ENCODE measurements at regions not wholly inside any gene's neighbourhood (a gene's known extent, or its start where the extent isn't known, plus 50 kb on each side); places are given as distances from the start of the nearest gene placed in this dataset.

- H3K9me3 ChIP-seq = no peaks in the 10 kb centered on the region
- no peak for TF ChIP-seq CTCF (IDR thresholded peaks at IDR 0.05 in 4 of 5, conservative IDR thresholded peaks at IDR 0.05 in 1 of 5)
- no peak for TF ChIP-seq POLR2A (IDR thresholded peaks at IDR 0.05)
- no peak overlapping the region for H3K27ac ChIP-seq
- intact Hi-C loops (cut with DNase I; ENCODE audit: low total_unique reads) = no loop called here
- DNase-seq = no peak
- H3K4me1 ChIP-seq = no peaks in the 10 kb centered on the region
- H3K27me3 ChIP-seq = no peaks in the 10 kb centered on the region
- in situ Hi-C loops (cut with MboI; ENCODE audit: low sequenced_read_pairs in 4 of 4) = no loop called here
- no peaks in the 10 kb centered on the region for H3K36me3 ChIP-seq
- ATAC-seq = no peak
- H3K4me3 ChIP-seq = no peak overlapping the region
Measured at GRCh38 chr5:2142456-2142954, 259.8 kb upstream of the IRX4 start.

- no peak for DNase-seq
- intact Hi-C loops (cut with DNase I; ENCODE audit: low total_unique reads) = no loop called here
- no peak for ATAC-seq
- Histone ChIP-seq H3K9me3 (no peaks in the 10 kb centered on the region), H3K4me3 (no peak overlapping the region), H3K36me3 (no peaks in the 10 kb centered on the region), H3K27me3 (no peaks in the 10 kb centered on the region), H3K27ac (no peak overlapping the region), H3K4me1 (no peaks in the 10 kb centered on the region)
- in situ Hi-C loops (cut with MboI; ENCODE audit: low sequenced_read_pairs in 4 of 4) = no loop called here
- TF ChIP-seq POLR2A (IDR thresholded peaks at IDR 0.05) (no peak), CTCF (IDR thresholded peaks at IDR 0.05 in 4 of 5, conservative IDR thresholded peaks at IDR 0.05 in 1 of 5) (no peak)
Measured at GRCh38 chr5:2141254-2142000, 258.7 kb upstream of the IRX4 start.

- no peaks in the 10 kb centered on the region for H3K27me3 ChIP-seq
- no peak overlapping the region for H3K4me3 ChIP-seq
- ATAC-seq (no peak), DNase-seq (no peak)
- no peaks in the 10 kb centered on the region for H3K36me3 ChIP-seq
- intact Hi-C loops (cut with DNase I; ENCODE audit: low total_unique reads) = no loop called here
- TF ChIP-seq POLR2A (IDR thresholded peaks at IDR 0.05) = no peak
- TF ChIP-seq CTCF (IDR thresholded peaks at IDR 0.05 in 4 of 5, conservative IDR thresholded peaks at IDR 0.05 in 1 of 5) = no peak
- H3K9me3 ChIP-seq = no peaks in the 10 kb centered on the region
- in situ Hi-C loops (cut with MboI; ENCODE audit: low sequenced_read_pairs in 4 of 4) = no loop called here
- H3K27ac ChIP-seq = no peak overlapping the region
- no peaks in the 10 kb centered on the region for H3K4me1 ChIP-seq
Measured at GRCh38 chr5:2140501-2141175, 257.9 kb upstream of the IRX4 start.

GRCh38 chr5:2139478-2139877 lies 256.8 kb upstream of the IRX4 start:
- ATAC-seq = no peak

GRCh38 chr5:2138896-2139295 lies 256.2 kb upstream of the IRX4 start:
- no peak overlapping the region for H3K27ac ChIP-seq
- in situ Hi-C loops (cut with MboI; ENCODE audit: low sequenced_read_pairs in 4 of 4) (no loop called here), intact Hi-C loops (cut with DNase I; ENCODE audit: low total_unique reads) (no loop called here)
- DNase-seq (no peak), ATAC-seq (no peak)
- H3K9me3 ChIP-seq = no peaks in the 10 kb centered on the region
- TF ChIP-seq POLR2A (IDR thresholded peaks at IDR 0.05) = no peak
- TF ChIP-seq CTCF (IDR thresholded peaks at IDR 0.05 in 4 of 5, conservative IDR thresholded peaks at IDR 0.05 in 1 of 5) = no peak
- H3K27me3 ChIP-seq = no peaks in the 10 kb centered on the region
- H3K4me3 ChIP-seq = no peak overlapping the region
- H3K4me1 ChIP-seq = no peaks in the 10 kb centered on the region
- no peaks in the 10 kb centered on the region for H3K36me3 ChIP-seq

More at GRCh38 chr5:2139478-2139877, 256.8 kb upstream of the IRX4 start:
- in situ Hi-C loops (cut with MboI; ENCODE audit: low sequenced_read_pairs in 4 of 4) = no loop called here
- Histone ChIP-seq H3K36me3 (no peaks in the 10 kb centered on the region), H3K9me3 (no peaks in the 10 kb centered on the region), H3K27me3 (no peaks in the 10 kb centered on the region), H3K4me1 (no peaks in the 10 kb centered on the region), H3K27ac (no peak overlapping the region), H3K4me3 (no peak overlapping the region)
- intact Hi-C loops (cut with DNase I; ENCODE audit: low total_unique reads) = no loop called here
- no peak for DNase-seq
- TF ChIP-seq POLR2A (IDR thresholded peaks at IDR 0.05) = no peak
